WI38 (cell line): ENCODE measurements at regions not wholly inside any gene's neighbourhood (a gene's known extent, or its start where the extent isn't known, plus 50 kb on each side); places are given as distances from the start of the nearest gene placed in this dataset.

Experiments used
- H3K4me3 ChIP-seq: 2 replicates; pipeline ENCODE4 v1.5.1; 2011; ENCODE audit warnings: low read depth, mild to moderate bottlenecking, control low read depth, low read length
- TF ChIP-seq, protein P1 (sequence below): IDR thresholded peaks from 2 replicates; pipeline ENCODE4 v1.5.1; 2012; ENCODE audit warnings: low read depth, mild to moderate bottlenecking, control low read depth, low read length

DNA sequence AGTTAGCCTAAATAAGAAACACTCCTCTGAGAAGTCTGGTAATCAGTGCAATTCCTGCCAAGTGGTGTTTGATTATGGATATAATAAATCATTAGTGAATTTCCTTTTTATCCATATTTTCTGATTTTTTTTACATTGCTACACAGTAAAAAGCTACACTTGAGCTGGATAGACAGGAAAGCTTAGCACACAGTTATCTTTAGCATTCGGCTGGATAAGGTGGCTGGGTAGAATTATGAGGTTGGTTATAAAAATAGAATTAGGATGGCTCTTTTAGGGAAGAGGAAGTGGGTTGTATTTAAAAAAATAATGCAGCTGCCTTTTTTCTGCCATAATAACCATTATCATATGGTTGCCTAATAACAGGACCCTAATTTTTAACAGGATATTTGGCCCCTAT, 460.6 kb downstream of the NAF1 start:
- H3K4me3 ChIP-seq, result no peak overlapping the region
- TF ChIP-seq, protein P1, sequence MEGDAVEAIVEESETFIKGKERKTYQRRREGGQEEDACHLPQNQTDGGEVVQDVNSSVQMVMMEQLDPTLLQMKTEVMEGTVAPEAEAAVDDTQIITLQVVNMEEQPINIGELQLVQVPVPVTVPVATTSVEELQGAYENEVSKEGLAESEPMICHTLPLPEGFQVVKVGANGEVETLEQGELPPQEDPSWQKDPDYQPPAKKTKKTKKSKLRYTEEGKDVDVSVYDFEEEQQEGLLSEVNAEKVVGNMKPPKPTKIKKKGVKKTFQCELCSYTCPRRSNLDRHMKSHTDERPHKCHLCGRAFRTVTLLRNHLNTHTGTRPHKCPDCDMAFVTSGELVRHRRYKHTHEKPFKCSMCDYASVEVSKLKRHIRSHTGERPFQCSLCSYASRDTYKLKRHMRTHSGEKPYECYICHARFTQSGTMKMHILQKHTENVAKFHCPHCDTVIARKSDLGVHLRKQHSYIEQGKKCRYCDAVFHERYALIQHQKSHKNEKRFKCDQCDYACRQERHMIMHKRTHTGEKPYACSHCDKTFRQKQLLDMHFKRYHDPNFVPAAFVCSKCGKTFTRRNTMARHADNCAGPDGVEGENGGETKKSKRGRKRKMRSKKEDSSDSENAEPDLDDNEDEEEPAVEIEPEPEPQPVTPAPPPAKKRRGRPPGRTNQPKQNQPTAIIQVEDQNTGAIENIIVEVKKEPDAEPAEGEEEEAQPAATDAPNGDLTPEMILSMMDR, result no peak

DNA sequence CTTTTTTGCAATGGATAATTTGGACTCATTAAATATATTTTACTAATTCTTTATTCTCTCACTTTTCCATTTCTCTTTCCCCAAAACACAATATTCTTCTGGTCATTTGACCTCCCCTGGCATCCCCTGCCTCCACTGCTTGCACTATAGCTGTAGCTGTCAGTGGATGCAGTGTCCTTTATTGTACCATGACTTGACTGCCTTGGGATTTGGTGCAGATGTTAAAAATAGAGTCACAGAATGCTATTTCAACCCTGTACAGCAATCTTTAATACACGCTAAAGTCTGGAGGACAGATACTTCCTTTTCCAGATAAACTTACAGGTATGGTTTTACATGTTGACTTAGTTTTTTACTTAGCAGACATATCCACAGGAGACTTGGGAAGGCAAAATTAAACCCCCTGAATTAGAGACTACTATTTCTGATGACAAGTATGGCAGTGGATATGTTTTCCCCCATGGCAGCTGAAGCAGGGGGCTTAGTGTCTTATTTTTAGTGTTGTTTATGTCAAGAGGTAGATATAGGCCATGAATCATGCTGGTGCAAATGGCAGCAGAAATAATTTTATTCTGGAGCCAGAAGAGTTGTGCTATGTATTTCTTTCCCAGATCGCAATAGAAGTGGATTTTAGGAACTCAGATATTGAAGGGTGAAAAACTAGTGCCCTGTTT, 461.4 kb downstream of the NAF1 start:
- H3K4me3 ChIP-seq, result no peak overlapping the region
- TF ChIP-seq, protein P1, result no peak

DNA sequence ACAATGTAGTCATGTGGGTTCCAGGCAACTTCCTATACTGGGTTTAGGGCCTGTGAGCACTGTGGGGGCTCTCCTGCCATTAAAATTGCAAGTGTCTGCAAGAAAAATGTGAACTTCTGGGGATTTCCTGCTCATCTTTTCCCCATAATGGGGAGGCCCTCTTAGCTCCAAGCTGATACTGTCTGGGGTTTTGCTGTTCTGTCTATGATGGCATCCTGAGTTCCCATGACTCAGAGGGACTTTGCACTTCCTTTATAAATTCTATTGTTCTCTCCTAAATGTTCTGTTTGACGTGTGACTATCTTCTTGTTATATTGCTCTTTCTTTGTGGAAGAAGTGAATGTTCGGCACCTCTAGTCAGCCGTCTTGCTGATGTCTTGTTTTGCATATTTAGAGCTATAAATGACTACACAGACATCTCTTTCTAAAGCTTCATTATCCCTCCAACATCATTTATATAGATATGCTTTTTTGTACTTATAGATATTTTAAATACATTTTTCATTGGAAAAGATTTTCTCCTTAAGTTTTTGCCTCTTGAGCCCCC, 465.8 kb downstream of the NAF1 start:
- TF ChIP-seq, protein P1, result no peak
- H3K4me3 ChIP-seq, result no peak overlapping the region

DNA sequence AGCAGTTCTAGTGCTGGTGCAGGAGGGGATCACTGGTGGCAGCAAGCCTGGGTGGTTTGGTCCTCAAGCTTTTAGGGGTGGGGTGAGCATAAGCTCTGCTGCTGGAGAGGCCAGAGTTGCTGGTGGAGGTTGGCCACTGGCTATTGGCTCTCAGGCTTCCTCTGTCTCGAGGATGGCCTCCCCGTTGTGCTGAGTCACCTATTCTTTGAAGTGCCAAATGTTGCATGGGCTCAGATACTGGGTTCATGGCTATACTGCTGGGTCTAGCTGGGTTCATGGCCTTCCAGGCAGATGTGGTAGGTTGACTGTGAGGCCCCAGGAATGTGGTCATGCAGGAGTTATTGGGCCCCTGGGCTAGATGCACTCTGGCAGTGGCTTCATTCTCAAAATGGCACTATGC, 466.3 kb downstream of the NAF1 start:
- no peak overlapping the region for H3K4me3 ChIP-seq
- TF ChIP-seq, protein P1, result no peak

DNA sequence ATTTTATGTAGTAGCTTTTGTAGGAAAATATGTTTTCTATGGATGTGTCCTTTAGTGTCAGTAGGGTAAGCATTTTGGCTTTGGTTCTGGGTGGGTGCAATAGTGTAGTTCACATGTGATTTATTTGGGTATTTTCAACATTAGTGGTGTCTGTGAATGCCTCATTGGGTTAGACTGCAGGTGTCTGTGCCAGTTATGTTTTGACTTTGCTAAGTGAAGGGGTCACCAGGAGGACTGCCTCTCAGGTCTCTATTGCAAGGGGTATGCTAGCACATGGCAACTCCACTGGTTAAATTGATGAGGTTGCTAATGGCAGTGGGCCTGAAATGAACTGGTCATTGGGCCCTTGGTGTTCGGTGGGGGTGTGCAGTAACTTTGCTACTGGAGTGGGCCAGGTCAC, 467.1 kb downstream of the NAF1 start:
- H3K4me3 ChIP-seq, result no peak overlapping the region
- TF ChIP-seq, protein P1, result no peak

DNA sequence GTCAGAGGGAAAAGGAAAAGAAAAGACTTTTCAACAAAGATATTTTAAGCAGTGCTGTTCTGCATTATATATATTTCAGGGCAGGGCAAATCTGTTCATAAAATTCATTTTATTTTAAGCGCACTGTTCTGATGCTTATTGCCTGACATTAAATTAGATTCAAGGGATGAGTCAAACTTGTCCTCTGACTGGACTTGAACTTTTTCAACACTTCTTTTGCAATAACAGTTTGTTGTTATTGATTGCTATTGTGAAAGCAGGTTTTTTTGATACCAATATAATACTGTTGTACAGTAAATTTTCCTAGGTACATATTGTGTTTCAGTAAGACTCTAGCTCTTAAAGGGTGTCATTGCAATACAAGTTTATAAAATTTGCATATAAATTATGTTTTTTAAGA, 481.3 kb downstream of the NAF1 start:
- TF ChIP-seq, protein P1, result no peak

DNA sequence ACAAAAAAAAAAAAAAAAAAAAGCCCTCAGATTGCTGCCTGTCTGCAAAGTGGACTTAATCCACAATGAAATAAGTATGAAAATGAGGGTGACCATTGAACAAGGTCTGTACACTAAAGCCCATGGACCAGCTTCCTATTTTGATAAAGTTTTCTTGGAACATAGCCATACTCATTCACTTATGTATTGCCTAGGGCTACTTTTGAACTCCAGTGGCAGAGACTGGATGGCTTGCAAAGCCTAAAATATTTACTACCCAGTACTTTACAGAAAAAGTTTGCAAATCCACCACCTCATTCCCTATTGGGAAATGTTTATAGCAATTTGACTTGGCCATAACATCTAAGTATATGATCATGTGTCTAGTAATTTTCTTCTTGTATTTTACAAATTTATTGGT, 481.7 kb downstream of the NAF1 start:
- TF ChIP-seq, protein P1, result no peak
- no peak overlapping the region for H3K4me3 ChIP-seq

More for the DNA sequence above, 481.3 kb downstream of the NAF1 start:
- H3K4me3 ChIP-seq, result no peak overlapping the region
